SK-N-SH (cell line): ENCODE measurements at regions not wholly inside any gene's neighbourhood (a gene's known extent, or its start where the extent isn't known, plus 50 kb on each side); places are given as distances from the start of the nearest gene placed in this dataset.

Source experiments
- CTCF ChIA-PET: fragments of 300-600, 350-600 bp; formaldehyde crosslinking; extraction: SDS; loops from one replicate; lab custom pipeline; 2021; lab: Yijun Ruan, JAX
- POLR2A ChIA-PET: fragments of 350-600 bp; sonication (Branson Sonifier 250); formaldehyde crosslinking; extraction: SDS; loops from one replicate; lab custom pipeline; 2020; ENCODE audit warnings: antibody characterized with exemption, inconsistent platforms; lab: Yijun Ruan, JAX
- DNase-seq: peaks from one replicate; pipeline ENCODE4 v3.0.0; 2012
- H2AFZ ChIP-seq: fragments of 200-600 bp; sonication (generic); 2 replicates; pipeline ENCODE4 v1.8.1; 2016; ENCODE audit warnings: antibody characterized with exemption, mild to moderate bottlenecking, low read depth
- H3F3A ChIP-seq: fragments of 200-600 bp; sonication (generic); replicated peaks from 2 replicates; pipeline ENCODE3; 2016; ENCODE audit warnings: antibody characterized with exemption, mild to moderate bottlenecking; ENCODE audit not compliant: insufficient read depth
- H3K27ac ChIP-seq, 2 experiments: fragments of 200-500 bp in 1 of 2; fragments of 200-600 bp in 1 of 2; sonication (Bioruptor generic) in 1 of 2; sonication (generic), shearing (Covaris generic) in 1 of 2; 2 replicates each; pipeline versions ENCODE4 v1.5.1 to v1.6.1; 2014 to 2016; ENCODE audit warnings: low read depth in 2 of 2, inconsistent platforms in 1 of 2, low read length in 1 of 2, mild to moderate bottlenecking in 1 of 2, mixed read lengths in 1 of 2
- H3K27me3 ChIP-seq: fragments of 200-600 bp; sonication (generic), shearing (Covaris generic); 2 replicates; pipeline ENCODE4 v1.6.1; 2016; ENCODE audit warnings: mixed run types; ENCODE audit not compliant: insufficient read depth
- H3K36me3 ChIP-seq, 2 experiments: fragments of 200-500 bp in 1 of 2; fragments of 200-600 bp in 1 of 2; sonication (Bioruptor generic) in 1 of 2; sonication (generic) in 1 of 2; replicated peaks in 1 of 2; 2 replicates each; pipeline versions ENCODE3 to v1.5.1; 2014 to 2016; ENCODE audit warnings: low read length in 1 of 2, mild to moderate bottlenecking in 1 of 2; ENCODE audit not compliant: insufficient read depth in 2 of 2, control insufficient read depth in 1 of 2
- H3K4me1 ChIP-seq, 2 experiments: fragments of 200-500 bp in 1 of 2; fragments of 200-600 bp in 1 of 2; sonication (Bioruptor generic) in 1 of 2; sonication (generic), shearing (Covaris generic) in 1 of 2; 2 replicates each; pipeline versions ENCODE4 v1.5.1 to v1.6.1; 2014 to 2016; ENCODE audit warnings: low read depth in 1 of 2, low read length in 1 of 2, mixed run types in 1 of 2; ENCODE audit not compliant: insufficient read depth in 2 of 2, control insufficient read depth in 1 of 2
- H3K4me2 ChIP-seq: fragments of 200-600 bp; sonication (generic), shearing (Covaris generic); 2 replicates; pipeline ENCODE4 v1.6.1; 2017; ENCODE audit warnings: mixed run types
- H3K4me3 ChIP-seq, 2 experiments: fragments of 200-500 bp in 1 of 2; fragments of 200-600 bp in 1 of 2; sonication (Bioruptor generic) in 1 of 2; sonication (generic), shearing (Covaris generic) in 1 of 2; 2 replicates each; pipeline versions ENCODE4 v1.5.1 to v1.8.1; 2014 to 2016; ENCODE audit warnings: low read depth in 2 of 2, inconsistent platforms in 1 of 2, low read length in 1 of 2, mild to moderate bottlenecking in 1 of 2, mixed read lengths in 1 of 2, moderate library complexity in 1 of 2
- H3K79me2 ChIP-seq: fragments of 200-600 bp; sonication (generic); 2 replicates; pipeline ENCODE4 v1.8.1; 2017; ENCODE audit warnings: mild to moderate bottlenecking; ENCODE audit not compliant: insufficient read depth
- H3K9ac ChIP-seq: fragments of 200-600 bp; sonication (generic); 2 replicates; pipeline ENCODE4 v1.6.1; 2017; ENCODE audit warnings: mixed run types
- H3K9me2 ChIP-seq: fragments of 200-600 bp; sonication (generic); 2 replicates; pipeline ENCODE4 v1.6.1; 2017; ENCODE audit warnings: mixed run types
- H3K9me3 ChIP-seq: fragments of 200-600 bp; sonication (generic); 2 replicates; pipeline ENCODE4 v1.6.1; 2017; ENCODE audit warnings: mixed run types, mild to moderate bottlenecking, moderate library complexity
- H4K20me1 ChIP-seq: fragments of 200-600 bp; sonication (generic); 2 replicates; pipeline ENCODE4 v1.6.1; 2017; ENCODE audit warnings: mild to moderate bottlenecking, mixed run types; ENCODE audit not compliant: insufficient read depth
- CHD2 ChIP-seq: fragments of 150-350 bp; IDR thresholded peaks from 2 replicates; pipeline ENCODE4 v1.6.1; 2018; ENCODE audit warnings: low read length; ENCODE audit not compliant: partially characterized antibody
- GABPA ChIP-seq: IDR thresholded peaks from 2 replicates; pipeline ENCODE4 v1.4.0; 2012; ENCODE audit warnings: low read depth, mild to moderate bottlenecking
- GATA2 ChIP-seq: sonication (generic); formaldehyde crosslinking; IDR thresholded peaks from 2 replicates; pipeline ENCODE4 v1.5.0; 2020; ENCODE audit warnings: mild to moderate bottlenecking, missing genetic modification reagents
- IRF3 ChIP-seq: fragments of 150-350 bp; IDR thresholded peaks from 2 replicates; pipeline ENCODE4 v1.6.1; 2016; ENCODE audit warnings: mild to moderate bottlenecking, low read depth, low read length
- MAX ChIP-seq: IDR thresholded peaks from 2 replicates; pipeline ENCODE4 v1.4.0; 2012; ENCODE audit warnings: low read depth
- MEF2A ChIP-seq: IDR thresholded peaks from 2 replicates; pipeline ENCODE4 v1.4.0; 2012; ENCODE audit warnings: low read depth, borderline replicate concordance
- NFIC ChIP-seq: IDR thresholded peaks from 2 replicates; pipeline ENCODE4 v1.4.0; 2012; ENCODE audit warnings: borderline replicate concordance
- NRF1 ChIP-seq: IDR thresholded peaks from 2 replicates; pipeline ENCODE4 v1.6.1; 2012; ENCODE audit warnings: low read depth, mild to moderate bottlenecking, low read length
- POLR2AphosphoS5 ChIP-seq: IDR thresholded peaks from 2 replicates; pipeline ENCODE4 v1.6.1; 2012; ENCODE audit warnings: low read depth, low read length
- RAD21 ChIP-seq: IDR thresholded peaks from 2 replicates; pipeline ENCODE4 v1.6.1; 2012; ENCODE audit warnings: mild to moderate bottlenecking, low read length
- SIN3A ChIP-seq: IDR thresholded peaks from 2 replicates; pipeline ENCODE4 v1.6.1; 2012; ENCODE audit warnings: low read depth, mild to moderate bottlenecking, low read length, moderate library complexity, borderline replicate concordance
- TAF1 ChIP-seq: IDR thresholded peaks from 2 replicates; pipeline ENCODE4 v1.6.1; 2012; ENCODE audit warnings: low read depth, mild to moderate bottlenecking, low read length, moderate library complexity, borderline replicate concordance
- TCF12 ChIP-seq: IDR thresholded peaks from 2 replicates; pipeline ENCODE4 v1.4.0; 2012
- TEAD4 ChIP-seq: IDR thresholded peaks from 2 replicates; pipeline ENCODE4 v1.4.0; 2012; ENCODE audit warnings: mild to moderate bottlenecking, borderline replicate concordance; ENCODE audit not compliant: insufficient read depth
- USF2 ChIP-seq: fragments of 150-350 bp; IDR thresholded peaks from 2 replicates; pipeline ENCODE4 v1.6.1; 2017; ENCODE audit warnings: antibody characterized with exemption, low read length, low read depth, borderline replicate concordance
- TF ChIP-seq, protein P1 (sequence below): IDR thresholded peaks from 2 replicates; pipeline ENCODE4 v1.4.0; 2012; ENCODE audit warnings: low read depth, borderline replicate concordance
- TF ChIP-seq, protein P2 (sequence below): IDR thresholded peaks from 2 replicates; pipeline ENCODE4 v1.4.0; 2012; ENCODE audit warnings: low read depth, borderline replicate concordance
- TF ChIP-seq, protein P3 (sequence below): fragments of 200-600 bp; sonication (generic); IDR thresholded peaks from 2 replicates; pipeline ENCODE4 v1.6.1; 2017; ENCODE audit warnings: antibody characterized with exemption, mild to moderate bottlenecking, moderate library complexity

DNA sequence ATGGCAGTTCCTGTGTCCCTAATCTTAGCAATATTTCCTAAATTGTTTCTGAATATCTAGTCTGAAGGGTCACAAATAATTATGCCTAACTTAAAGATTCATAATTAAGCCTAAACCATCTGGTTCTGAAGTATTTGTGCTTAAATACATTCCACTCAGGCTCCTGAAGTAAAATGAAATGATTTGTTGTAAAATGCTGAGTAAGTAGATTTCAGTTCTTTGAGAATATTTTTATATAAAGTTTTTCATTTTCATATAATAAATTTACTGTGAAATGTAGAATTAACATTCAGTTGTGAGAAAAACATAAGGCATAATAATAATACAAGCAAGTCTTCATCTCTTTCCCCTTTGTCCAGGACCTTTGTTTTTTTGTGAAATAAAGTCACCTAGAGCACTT, 330.6 kb upstream of the IMPG1 start:
- ChIA-PET CTCF (interaction anchor here (1.5 kb wide), 1 partner anchor 469 kb away, joined by 4 read pairs; no protein-coding TSS in a partner anchor), POLR2A (no interaction called here)
- H3F3A ChIP-seq, result no peaks in the 10 kb centered on the region
- no peak overlapping the region for H3K9ac ChIP-seq
- H3K79me2 ChIP-seq, result no peaks in the 10 kb centered on the region
- H3K4me3 ChIP-seq, result no peak overlapping the region
- H3K27me3 ChIP-seq, result no peaks in the 10 kb centered on the region
- H3K4me2 ChIP-seq, result no peak overlapping the region
- no peaks in the 10 kb centered on the region for H3K9me2 ChIP-seq
- H3K36me3 ChIP-seq, result no peaks in the 10 kb centered on the region
- TF ChIP-seq POLR2AphosphoS5, result no peak
- TF ChIP-seq, protein P1, sequence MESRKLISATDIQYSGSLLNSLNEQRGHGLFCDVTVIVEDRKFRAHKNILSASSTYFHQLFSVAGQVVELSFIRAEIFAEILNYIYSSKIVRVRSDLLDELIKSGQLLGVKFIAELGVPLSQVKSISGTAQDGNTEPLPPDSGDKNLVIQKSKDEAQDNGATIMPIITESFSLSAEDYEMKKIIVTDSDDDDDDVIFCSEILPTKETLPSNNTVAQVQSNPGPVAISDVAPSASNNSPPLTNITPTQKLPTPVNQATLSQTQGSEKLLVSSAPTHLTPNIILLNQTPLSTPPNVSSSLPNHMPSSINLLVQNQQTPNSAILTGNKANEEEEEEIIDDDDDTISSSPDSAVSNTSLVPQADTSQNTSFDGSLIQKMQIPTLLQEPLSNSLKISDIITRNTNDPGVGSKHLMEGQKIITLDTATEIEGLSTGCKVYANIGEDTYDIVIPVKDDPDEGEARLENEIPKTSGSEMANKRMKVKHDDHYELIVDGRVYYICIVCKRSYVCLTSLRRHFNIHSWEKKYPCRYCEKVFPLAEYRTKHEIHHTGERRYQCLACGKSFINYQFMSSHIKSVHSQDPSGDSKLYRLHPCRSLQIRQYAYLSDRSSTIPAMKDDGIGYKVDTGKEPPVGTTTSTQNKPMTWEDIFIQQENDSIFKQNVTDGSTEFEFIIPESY, result no peak
- TF ChIP-seq, protein P2, sequence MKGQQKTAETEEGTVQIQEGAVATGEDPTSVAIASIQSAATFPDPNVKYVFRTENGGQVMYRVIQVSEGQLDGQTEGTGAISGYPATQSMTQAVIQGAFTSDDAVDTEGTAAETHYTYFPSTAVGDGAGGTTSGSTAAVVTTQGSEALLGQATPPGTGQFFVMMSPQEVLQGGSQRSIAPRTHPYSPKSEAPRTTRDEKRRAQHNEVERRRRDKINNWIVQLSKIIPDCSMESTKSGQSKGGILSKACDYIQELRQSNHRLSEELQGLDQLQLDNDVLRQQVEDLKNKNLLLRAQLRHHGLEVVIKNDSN, result no peak
- no peak for TF ChIP-seq NFIC
- no peak for TF ChIP-seq CHD2
- TF ChIP-seq TEAD4, result no peak
- no peak for TF ChIP-seq SIN3A
- TF ChIP-seq, protein P3, sequence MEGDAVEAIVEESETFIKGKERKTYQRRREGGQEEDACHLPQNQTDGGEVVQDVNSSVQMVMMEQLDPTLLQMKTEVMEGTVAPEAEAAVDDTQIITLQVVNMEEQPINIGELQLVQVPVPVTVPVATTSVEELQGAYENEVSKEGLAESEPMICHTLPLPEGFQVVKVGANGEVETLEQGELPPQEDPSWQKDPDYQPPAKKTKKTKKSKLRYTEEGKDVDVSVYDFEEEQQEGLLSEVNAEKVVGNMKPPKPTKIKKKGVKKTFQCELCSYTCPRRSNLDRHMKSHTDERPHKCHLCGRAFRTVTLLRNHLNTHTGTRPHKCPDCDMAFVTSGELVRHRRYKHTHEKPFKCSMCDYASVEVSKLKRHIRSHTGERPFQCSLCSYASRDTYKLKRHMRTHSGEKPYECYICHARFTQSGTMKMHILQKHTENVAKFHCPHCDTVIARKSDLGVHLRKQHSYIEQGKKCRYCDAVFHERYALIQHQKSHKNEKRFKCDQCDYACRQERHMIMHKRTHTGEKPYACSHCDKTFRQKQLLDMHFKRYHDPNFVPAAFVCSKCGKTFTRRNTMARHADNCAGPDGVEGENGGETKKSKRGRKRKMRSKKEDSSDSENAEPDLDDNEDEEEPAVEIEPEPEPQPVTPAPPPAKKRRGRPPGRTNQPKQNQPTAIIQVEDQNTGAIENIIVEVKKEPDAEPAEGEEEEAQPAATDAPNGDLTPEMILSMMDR, result no peak
- TF ChIP-seq IRF3, result no peak
- no peak for TF ChIP-seq USF2
- TF ChIP-seq MEF2A, result no peak
- TF ChIP-seq RAD21, result no peak
- TF ChIP-seq TCF12, result no peak
- no peak for TF ChIP-seq GABPA
- no peak for TF ChIP-seq MAX
- no peak for TF ChIP-seq NRF1
- no peak for TF ChIP-seq TAF1
- no peak for TF ChIP-seq GATA2 (CRISPR knock-in tag)
- DNase-seq, result no peak
- H4K20me1 ChIP-seq, result no peaks in the 10 kb centered on the region
- no peak overlapping the region for H2AFZ ChIP-seq
- H3K4me1 ChIP-seq, result no peaks in the 10 kb centered on the region
- no peak overlapping the region for H3K27ac ChIP-seq
- no peaks in the 10 kb centered on the region for H3K9me3 ChIP-seq
